Tibial artery (tissue), 4 donors: ENCODE measurements at regions not wholly inside any gene's neighbourhood (a gene's known extent, or its start where the extent isn't known, plus 50 kb on each side); places are given as distances from the start of the nearest gene placed in this dataset.

Experiments
- DNase-seq, 2 donors: peaks; one replicate each; pipeline ENCODE4 v3.0.0-alpha.2; 2019
- H3K27ac ChIP-seq, 2 donors: fragments of 200-600 bp; sonication (generic) in 1 of 2; 1 replicate in 1 of 2; 2 replicates in 1 of 2; pipeline ENCODE4 v1.5.1; 2018 to 2019; ENCODE audit warnings: mild to moderate bottlenecking in 1 of 2
- H3K27me3 ChIP-seq, 2 donors: fragments of 200-600 bp; sonication (generic) in 1 of 2; one replicate each; pipeline versions ENCODE4 v1.5.1 to v1.6.0; 2016 to 2019
- H3K36me3 ChIP-seq, 3 donors: fragments of 200-600 bp; sonication (generic) in 2 of 3; one replicate each; pipeline ENCODE4 v1.5.1; 2016 to 2019; ENCODE audit warnings: mild to moderate bottlenecking in 2 of 3
- H3K4me1 ChIP-seq, 4 donors: fragments of 200-600 bp; sonication (generic) in 2 of 4; 1 replicate in 3 of 4; 2 replicates in 1 of 4; pipeline ENCODE4 v1.5.1; 2016 to 2019
- H3K4me3 ChIP-seq, 2 donors: fragments of 200-600 bp; sonication (generic) in 1 of 2; 1 replicate in 1 of 2; 2 replicates in 1 of 2; pipeline ENCODE4 v1.5.1; 2018 to 2019; ENCODE audit warnings: mild to moderate bottlenecking in 2 of 2
- H3K9me3 ChIP-seq, 3 donors: fragments of 200-600 bp; sonication (generic) in 1 of 3; one replicate each; pipeline ENCODE4 v1.5.1; 2016 to 2019
- intact Hi-C: fragments of 100-400 bp; cut with DNase I; formaldehyde crosslinking; loops from one replicate; pipeline ENCODE4 v1.15.0; 2023; ENCODE audit warnings: low total_unique reads
- TF ChIP-seq, protein P1 (sequence below), 2 experiments: fragments of 200-600 bp in 1 of 2; fragments of 450-650 bp in 1 of 2; IDR thresholded peaks; one replicate each; pipeline ENCODE4 v1.5.1; 2017 to 2019; ENCODE audit warnings: antibody characterized with exemption in 2 of 2, mild to moderate bottlenecking in 1 of 2, moderate library complexity in 1 of 2

DNA sequence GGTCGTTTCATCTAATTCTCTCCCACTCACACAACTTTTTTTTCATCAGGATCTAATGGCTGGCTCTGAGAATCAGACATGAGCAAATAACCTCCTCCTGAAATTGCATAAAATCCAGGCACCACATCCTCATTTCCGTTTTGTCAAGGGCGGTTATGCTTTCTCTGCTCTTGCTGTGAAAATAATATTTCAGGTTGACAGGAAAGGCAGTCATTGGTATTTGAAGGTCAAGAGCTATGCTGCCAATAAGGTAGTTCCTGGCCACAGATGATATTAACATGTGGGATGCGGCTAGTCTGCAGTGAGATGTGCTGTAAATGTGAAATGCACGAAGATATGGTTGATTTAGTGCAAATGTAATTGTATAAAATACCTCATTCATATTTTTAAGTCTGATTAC lies 870.2 kb upstream of the TMEM132C start:
- TF ChIP-seq, protein P1, sequence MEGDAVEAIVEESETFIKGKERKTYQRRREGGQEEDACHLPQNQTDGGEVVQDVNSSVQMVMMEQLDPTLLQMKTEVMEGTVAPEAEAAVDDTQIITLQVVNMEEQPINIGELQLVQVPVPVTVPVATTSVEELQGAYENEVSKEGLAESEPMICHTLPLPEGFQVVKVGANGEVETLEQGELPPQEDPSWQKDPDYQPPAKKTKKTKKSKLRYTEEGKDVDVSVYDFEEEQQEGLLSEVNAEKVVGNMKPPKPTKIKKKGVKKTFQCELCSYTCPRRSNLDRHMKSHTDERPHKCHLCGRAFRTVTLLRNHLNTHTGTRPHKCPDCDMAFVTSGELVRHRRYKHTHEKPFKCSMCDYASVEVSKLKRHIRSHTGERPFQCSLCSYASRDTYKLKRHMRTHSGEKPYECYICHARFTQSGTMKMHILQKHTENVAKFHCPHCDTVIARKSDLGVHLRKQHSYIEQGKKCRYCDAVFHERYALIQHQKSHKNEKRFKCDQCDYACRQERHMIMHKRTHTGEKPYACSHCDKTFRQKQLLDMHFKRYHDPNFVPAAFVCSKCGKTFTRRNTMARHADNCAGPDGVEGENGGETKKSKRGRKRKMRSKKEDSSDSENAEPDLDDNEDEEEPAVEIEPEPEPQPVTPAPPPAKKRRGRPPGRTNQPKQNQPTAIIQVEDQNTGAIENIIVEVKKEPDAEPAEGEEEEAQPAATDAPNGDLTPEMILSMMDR (IDR thresholded peaks at IDR 0.05) = no peak
- no peak for DNase-seq
- intact Hi-C loops = loop anchor here (5.0 kb wide), 1 partner anchor 524 kb away; no protein-coding TSS in a partner anchor
- Histone ChIP-seq H3K9me3 (no peaks in the 10 kb centered on the region), H3K4me3 (no peak overlapping the region), H3K36me3 (no peaks in the 10 kb centered on the region), H3K27me3 (no peaks in the 10 kb centered on the region), H3K27ac (no peak overlapping the region), H3K4me1 (no peaks in the 10 kb centered on the region)

DNA sequence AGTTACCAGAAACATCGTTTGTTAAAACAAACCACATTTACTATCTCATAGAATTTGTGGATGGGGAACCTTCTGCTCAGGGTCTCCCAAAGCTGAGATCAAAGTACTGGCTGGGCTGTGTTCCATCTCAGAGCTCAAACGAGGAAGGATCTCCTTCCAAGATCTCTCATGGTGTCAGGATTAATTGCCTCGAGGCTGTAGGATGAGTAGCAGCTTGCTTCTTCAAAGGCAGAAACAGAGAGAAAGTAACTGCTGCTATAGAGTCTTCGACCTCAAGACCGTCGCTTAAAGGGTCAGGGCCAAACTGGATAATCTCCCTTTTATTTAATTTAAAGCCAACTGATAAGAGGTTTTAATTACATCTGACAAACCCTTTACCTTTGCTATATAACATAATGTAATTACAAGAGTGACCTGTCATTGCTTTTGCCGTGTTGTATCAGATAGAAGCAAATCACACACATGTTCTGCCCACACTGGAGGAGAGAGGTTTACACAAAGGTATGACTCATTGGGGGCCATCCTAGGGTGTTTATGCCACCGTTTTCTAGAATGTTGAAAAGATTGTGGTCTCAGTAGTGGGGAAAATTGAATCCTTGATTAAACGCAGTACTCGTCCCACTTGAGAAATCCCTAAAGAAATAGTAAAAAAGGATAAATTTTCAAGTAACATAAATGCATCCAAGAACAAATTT lies 868.8 kb upstream of the TMEM132C start:
- intact Hi-C loops = loop anchor here (5.0 kb wide), 1 partner anchor 526 kb away; no protein-coding TSS in a partner anchor
- no peaks in the 10 kb centered on the region for H3K9me3 ChIP-seq
- no peaks in the 10 kb centered on the region for H3K4me1 ChIP-seq
- no peak for DNase-seq
- TF ChIP-seq, protein P1 (IDR thresholded peaks at IDR 0.05) = no peak
- no peak overlapping the region for H3K27ac ChIP-seq
- no peaks in the 10 kb centered on the region for H3K36me3 ChIP-seq
- no peak overlapping the region for H3K4me3 ChIP-seq
- no peaks in the 10 kb centered on the region for H3K27me3 ChIP-seq

DNA sequence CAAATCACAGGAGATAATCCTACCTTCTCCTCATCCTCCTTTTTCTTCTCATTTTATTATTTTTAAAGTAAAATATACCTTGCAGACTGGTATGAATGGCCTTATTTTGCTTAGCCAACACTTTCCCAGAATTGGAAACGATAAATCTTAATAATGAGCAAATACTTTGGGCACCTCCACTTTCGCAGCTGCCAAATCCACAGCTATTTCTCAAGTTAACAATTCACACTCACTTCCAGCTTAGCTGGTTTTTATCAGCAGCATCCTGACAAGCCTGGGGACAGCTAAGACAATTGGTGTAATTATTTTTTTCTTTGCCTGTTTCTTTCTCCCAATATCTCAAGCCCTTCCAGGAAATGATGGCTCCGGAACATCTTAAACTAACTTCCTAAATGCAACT lies 867.5 kb upstream of the TMEM132C start:
- no peaks in the 10 kb centered on the region for H3K36me3 ChIP-seq
- no peak overlapping the region for H3K27ac ChIP-seq
- TF ChIP-seq, protein P1 (IDR thresholded peaks at IDR 0.05) = no peak
- H3K27me3 ChIP-seq = no peaks in the 10 kb centered on the region
- H3K4me3 ChIP-seq = no peak overlapping the region
- intact Hi-C loops = loop anchor here (5.0 kb wide), 1 partner anchor 527 kb away; no protein-coding TSS in a partner anchor
- DNase-seq = no peak
- no peaks in the 10 kb centered on the region for H3K9me3 ChIP-seq
- H3K4me1 ChIP-seq = no peaks in the 10 kb centered on the region

DNA sequence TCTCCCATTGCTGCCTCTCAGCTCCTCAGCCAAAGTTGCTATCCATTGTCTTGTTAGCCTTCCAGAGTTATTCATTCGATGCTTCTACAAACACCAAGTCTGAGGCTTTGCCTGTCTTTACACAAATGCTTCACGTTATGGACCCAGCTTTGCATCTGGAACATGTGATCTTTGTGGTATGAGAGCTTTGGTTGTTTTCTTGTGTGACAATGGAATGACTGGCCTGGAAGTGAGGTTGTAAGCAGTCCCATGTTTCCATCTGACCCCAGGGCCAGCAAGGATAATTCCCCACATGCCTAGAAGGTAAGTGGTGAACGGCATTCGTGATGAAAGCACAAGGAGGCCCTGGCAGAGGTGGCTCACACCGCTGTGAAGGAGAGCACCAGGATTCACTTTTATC lies 866.7 kb upstream of the TMEM132C start:
- H3K9me3 ChIP-seq = no peaks in the 10 kb centered on the region
- intact Hi-C loops = no loop called here

DNA sequence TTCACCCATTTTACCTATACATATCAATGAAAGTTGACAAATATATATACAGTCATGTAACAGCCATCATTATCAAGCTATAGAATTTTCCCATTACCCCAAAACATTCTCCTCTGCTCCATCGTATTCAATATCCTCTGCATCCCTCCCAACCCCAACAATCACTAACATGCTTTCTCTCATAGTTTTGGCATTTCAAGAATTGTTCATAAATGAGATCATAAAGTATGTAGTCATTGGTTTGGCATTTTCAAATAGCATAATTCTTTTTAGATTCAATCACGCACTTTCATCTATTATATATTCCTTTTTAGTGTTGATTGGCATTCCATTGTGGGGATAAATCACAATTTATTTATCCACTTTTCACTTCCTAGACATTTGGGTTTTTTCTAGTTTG lies 866.0 kb upstream of the TMEM132C start:
- no peak for DNase-seq
- H3K9me3 ChIP-seq = no peaks in the 10 kb centered on the region
- no peaks in the 10 kb centered on the region for H3K36me3 ChIP-seq
- H3K27me3 ChIP-seq = no peaks in the 10 kb centered on the region
- no peak overlapping the region for H3K4me3 ChIP-seq
- TF ChIP-seq, protein P1 (IDR thresholded peaks at IDR 0.05) = no peak
- H3K27ac ChIP-seq = no peak overlapping the region
- H3K4me1 ChIP-seq = no peaks in the 10 kb centered on the region
- intact Hi-C loops = no loop called here

More for the DNA sequence above, 866.7 kb upstream of the TMEM132C start:
- H3K4me1 ChIP-seq = no peaks in the 10 kb centered on the region
- no peaks in the 10 kb centered on the region for H3K36me3 ChIP-seq
- DNase-seq = no peak
- TF ChIP-seq, protein P1 (IDR thresholded peaks at IDR 0.05) = no peak
- H3K27me3 ChIP-seq = no peaks in the 10 kb centered on the region
- no peak overlapping the region for H3K27ac ChIP-seq
- no peak overlapping the region for H3K4me3 ChIP-seq
